ENCODE measurements at regions not wholly inside any gene's neighbourhood (a gene's known extent, or its start where the extent isn't known, plus 50 kb on each side); places are given as distances from the start of the nearest gene placed in this dataset.
"Not testable (repeated sequence)": the region's sequence is repeated elsewhere in the genome, so short reads cannot be mapped to it uniquely, and the experiment has no call there.

DNA sequence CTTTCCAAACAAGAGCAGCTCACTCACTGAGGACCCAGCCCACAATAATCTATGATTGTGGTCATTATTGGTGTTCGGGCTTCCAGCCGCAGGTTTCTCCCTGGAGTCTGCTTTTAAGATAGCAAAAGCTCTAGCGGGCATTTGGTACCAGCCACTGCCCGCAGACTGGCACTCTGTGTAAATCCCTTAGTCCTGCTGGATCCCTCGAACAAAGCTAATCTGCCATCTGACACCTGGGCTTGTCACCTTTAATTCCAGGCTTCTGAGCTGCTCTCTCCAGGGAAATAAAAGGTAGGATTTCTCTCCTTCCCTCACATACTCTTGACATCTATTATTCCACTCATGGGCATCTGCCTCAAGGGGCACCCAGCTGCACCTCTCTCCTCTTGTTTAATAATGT lies 158.7 kb downstream of the PDCD6IP start:
- DNase-seq = no peak

DNA sequence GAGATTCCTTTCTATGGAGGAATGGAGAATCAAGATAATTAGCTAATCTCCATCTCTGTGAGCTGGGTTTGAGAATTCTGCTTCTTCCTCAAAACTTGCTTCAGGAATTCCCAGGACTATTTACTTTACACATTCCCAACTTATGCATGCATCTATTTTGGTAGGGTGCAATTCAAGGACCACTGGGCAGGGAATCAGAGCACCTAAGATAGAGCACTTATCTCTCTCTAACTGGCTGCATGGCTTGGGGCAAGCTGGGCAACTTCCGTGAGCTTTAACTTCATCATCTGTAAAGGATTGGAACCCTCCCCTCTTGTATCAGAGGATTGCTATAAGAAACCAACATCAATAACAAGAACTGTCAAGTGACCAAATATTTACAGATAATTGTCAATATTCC lies 160.2 kb downstream of the PDCD6IP start:
- DNase-seq = no peak

- no peak for DNase-seq
Measured at GRCh38 chr3:33962396-33962795, 164.0 kb downstream of the PDCD6IP start.

DNA sequence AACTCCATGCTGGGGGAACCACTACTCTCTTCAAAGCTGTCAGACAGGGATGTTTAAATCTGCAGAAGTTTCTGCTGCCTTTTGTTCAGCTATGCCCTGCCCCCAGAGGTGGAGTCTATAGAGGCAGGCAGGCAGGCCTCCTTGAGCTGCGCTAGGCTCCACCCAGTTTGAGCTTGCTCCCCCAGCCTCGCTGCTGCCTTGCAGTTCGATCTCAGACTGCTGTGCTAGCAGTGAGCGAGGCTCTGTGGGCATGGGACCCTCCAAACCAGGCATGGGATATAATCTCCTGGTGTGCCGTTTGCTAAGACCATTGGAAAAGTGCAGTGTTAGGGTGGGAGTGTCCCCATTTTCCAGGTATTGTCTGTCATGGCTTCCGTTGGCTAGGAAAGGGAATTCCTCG lies 171.8 kb downstream of the PDCD6IP start:
- not testable (repeated sequence) for DNase-seq

GRCh38 chr3:33971055-33971454 lies 172.6 kb downstream of the PDCD6IP start:
- DNase-seq = no peak

- DNase-seq = no peak
Measured at GRCh38 chr3:33975463-33975862, 177.0 kb downstream of the PDCD6IP start.

- DNase-seq = no peak
Measured at GRCh38 chr3:33977227-33977626, 178.8 kb downstream of the PDCD6IP start.

GRCh38 chr3:33980252-33980651 lies 181.8 kb downstream of the PDCD6IP start:
- DNase-seq = no peak

GRCh38 chr3:33982269-33982798 lies 183.9 kb downstream of the PDCD6IP start:
- no peak for DNase-seq

DNA sequence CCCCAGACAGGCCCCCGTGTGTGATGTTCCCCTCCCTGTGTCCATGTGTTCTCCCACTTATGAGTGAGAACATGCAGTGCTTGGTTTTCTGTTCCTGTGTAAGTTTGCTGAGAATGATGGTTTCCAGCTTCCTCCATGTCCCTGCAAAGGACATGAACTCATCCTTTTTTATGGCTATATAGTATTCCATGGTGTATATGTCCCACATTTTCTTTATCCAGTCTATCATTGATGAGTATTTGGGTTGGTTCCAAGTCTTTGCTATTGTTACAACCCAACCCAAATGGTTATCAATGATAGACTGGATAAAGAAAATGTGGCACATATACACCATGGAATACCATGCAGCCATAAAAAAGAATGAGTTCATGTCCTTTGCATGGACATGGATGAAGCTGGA lies 184.5 kb downstream of the PDCD6IP start:
- DNase-seq = not testable (repeated sequence)

DNA sequence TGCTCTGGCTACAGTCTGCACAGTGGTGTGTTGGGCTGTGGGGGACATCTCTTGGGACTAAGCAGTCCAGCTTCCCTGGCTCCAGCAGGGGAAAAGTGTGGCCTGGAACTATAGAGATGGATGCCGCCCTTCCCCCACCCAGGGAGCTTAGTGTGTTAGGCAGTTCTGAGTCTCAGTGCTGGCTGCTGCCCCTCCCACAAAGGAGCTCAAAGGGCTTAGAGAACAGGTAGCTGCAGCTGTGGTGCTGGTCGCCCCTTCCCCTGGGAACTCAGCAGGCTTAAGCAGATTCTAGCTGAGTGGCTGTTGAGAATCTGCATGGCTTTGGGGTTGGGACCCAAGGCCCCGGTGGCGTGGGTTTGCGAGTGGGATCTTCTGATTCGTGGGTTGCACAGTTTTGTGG lies 190.8 kb downstream of the PDCD6IP start:
- DNase-seq = no peak

GRCh38 chr3:33991673-33992072 lies 193.2 kb downstream of the PDCD6IP start:
- no peak for DNase-seq

DNA sequence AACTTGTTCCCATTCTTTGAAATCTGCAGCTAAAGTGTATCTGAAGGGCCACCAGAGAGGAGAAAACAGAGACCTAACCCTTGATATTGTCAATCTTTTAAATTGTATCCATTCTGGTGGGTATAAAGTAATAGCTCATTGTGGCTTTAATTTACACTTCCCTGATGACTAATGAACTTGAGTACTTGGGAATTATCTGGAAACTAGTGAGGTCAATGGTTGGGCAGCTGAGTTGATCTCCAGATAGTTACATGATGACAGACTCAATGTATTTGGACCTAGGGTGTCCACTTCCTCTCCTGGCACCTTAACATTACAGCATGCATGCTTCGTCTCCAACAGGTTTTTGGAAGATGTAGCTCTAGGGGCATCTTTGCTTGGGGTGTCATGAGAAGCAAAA lies 195.2 kb downstream of the PDCD6IP start:
- no peak for DNase-seq

DNA sequence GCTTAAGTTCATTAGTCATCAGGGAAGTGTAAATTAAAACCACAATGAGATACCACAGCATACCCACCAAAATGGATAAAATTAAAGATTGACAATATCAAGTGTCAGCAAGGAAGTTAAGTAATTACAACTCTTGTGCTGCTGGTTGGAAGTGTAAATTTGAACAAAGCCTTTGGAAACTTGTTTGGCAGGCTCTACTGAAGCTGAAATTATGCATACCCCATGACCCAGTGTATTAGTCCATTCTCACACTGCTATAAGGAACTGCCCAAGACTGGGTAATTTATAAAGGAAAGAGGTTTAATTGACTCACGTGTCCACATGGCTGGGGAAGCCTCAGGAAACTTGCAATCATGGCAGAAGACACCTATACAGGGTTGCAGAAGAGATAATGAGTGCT lies 196.1 kb downstream of the PDCD6IP start:
- no peak for DNase-seq

DNA sequence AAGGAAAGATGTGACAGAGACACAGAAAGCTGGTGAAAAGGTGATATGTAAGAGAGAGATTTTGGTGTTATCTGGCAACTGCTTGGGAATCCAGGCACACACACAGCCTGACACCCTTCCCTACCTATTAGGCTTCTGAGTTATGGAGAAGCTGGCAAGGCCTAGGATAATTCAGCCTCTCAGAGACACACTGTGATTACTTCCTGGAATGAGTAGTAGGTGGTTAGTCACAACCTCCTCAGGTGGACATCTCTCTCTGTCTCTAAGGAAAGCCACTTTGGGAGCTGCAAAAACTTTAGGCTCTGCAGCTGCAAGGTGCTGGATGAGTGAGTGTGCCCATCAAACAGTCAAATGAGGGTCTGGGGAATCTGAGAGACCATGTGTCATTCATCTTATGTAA lies 201.9 kb downstream of the PDCD6IP start:
- DNase-seq = no peak

- DNase-seq = no peak
Measured at GRCh38 chr3:34001022-34001421, 202.6 kb downstream of the PDCD6IP start.

- DNase-seq = no peak
Measured at GRCh38 chr3:34001990-34002389, 203.6 kb downstream of the PDCD6IP start.

- no peak for DNase-seq
Measured at GRCh38 chr3:34002569-34003100, 204.2 kb downstream of the PDCD6IP start.

- DNase-seq = no peak
Measured at GRCh38 chr3:34005886-34006285, 207.5 kb downstream of the PDCD6IP start.

DNA sequence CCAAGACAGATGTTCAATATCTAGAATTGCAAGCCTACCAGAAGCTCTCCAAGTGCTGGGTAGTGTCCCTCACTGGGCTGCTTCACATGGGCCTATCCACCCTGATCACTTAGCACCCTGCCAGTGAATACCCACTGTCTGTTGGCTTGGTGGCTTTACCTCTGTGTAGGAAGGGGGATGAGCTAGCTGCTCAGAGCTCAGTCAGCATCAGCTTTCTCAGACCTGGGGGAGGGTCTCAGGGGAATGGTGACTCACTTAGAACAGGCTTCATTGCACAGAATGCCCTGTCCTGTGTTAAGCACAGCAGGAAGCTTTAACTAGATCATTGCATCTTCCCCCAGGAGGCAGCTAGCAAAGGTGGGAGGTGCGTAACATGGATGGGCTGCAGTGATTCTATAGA lies 209.8 kb downstream of the PDCD6IP start:
- DNase-seq = no peak

GRCh38 chr3:34008836-34009809 lies 210.7 kb downstream of the PDCD6IP start:
- no peak for DNase-seq

DNA sequence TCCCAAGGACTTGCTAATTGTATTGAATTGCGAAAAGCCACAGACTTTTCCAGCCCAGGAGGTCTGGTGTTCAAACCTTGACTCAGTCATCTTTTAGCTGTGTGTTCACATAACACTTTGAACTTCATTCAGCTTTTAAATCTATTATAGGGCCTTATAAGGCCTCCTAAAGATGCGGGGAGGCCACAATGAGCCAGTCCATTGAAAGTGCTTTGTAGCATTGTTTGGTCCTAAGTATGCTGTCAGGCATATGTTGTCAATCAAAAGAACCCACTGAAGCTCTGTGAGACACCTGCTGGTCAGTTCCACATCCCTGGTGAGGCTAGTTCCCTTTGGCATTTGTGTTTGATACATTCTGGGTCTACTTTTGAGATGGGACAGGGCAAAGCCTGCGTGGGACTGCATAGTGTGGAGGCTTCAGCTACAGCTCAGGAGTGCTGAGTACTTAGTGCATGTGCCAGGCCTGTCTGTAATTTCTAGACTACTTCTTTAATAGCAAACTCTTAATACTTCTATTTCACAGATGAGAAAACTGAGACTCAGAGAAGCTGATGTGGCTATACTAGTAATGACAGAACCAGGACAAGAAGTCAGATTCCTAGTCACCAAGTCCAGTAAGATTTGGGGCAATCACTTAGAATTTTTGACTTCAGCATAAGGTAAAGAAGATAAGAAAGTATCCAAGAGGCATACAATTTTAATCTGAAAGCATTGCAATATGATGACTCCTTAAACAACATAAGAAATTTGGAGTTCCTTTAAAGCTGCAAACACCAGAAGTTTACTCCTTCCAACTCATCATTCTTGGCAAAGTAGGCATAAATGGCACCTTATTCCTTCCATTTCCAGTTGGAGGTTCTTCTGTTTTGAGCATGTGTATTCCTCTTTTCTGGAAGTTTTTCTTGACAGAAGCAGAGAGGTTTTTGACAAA lies 213.0 kb downstream of the PDCD6IP start:
- DNase-seq = no peak

DNA sequence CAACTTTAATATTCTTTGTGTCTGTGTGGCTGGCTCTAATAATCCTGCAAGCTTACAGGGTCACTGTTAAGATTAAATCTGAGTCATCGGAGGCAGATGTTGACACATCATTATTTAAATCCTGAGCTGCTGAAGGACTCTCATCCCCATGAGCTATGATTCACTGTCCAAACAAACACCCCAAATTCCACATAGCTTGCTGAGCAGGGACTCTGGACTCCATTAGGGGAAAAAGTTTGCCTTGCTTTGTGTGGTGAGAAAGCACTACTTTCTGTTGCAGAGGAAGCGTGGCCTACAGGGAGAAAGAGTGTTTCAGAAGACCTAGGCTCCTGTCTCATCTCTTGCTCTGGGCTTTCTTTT lies 213.7 kb downstream of the PDCD6IP start:
- peak; percentile 44 for DNase-seq

Measured in inflammatory macrophage treated with lipopolysaccharide for 4 hours (primary cell).